CD14-positive monocyte (primary cell): ENCODE measurements at regions not wholly inside any gene's neighbourhood (a gene's known extent, or its start where the extent isn't known, plus 50 kb on each side); places are given as distances from the start of the nearest gene placed in this dataset.

ENCODE experiments used
- DNase-seq, 3 donors: peaks; one replicate each; pipeline ENCODE4 v3.0.0-alpha.2; 2011 to 2022
- H2AFZ ChIP-seq: 2 replicates; pipeline ENCODE4 v1.6.0; 2012; ENCODE audit warnings: mild to moderate bottlenecking, low read depth, low read length, inconsistent platforms; ENCODE audit not compliant: insufficient read depth, poor library complexity, severe bottlenecking
- H3K27ac ChIP-seq, 2 donors: 1 replicate in 1 of 2; 2 replicates in 1 of 2; pipeline ENCODE4 v1.5.1; 2012 to 2013; ENCODE audit warnings: low read length in 2 of 2, control low read depth in 1 of 2, inconsistent platforms in 1 of 2, low read depth in 1 of 2, mild to moderate bottlenecking in 1 of 2
- H3K27me3 ChIP-seq, 2 donors: one replicate each; pipeline versions ENCODE4 v1.6.0 to v1.6.1; 2011 to 2013; ENCODE audit warnings: low read length in 2 of 2; ENCODE audit not compliant: control insufficient read depth in 2 of 2, insufficient read depth in 2 of 2
- H3K36me3 ChIP-seq, 2 donors: replicated peaks in 1 of 2; 1 replicate in 1 of 2; 2 replicates in 1 of 2; pipeline versions ENCODE4 v1.5.1 to v1.6.1; 2012 to 2013; ENCODE audit warnings: low read length in 2 of 2, control low read depth in 1 of 2, inconsistent platforms in 1 of 2, mild to moderate bottlenecking in 1 of 2; ENCODE audit not compliant: insufficient read depth in 2 of 2, control insufficient read depth in 1 of 2
- H3K4me1 ChIP-seq, 2 donors: 1 replicate in 1 of 2; 2 replicates in 1 of 2; pipeline versions ENCODE4 v1.5.1 to v1.6.1; 2012 to 2013; ENCODE audit warnings: low read length in 2 of 2, control low read depth in 1 of 2, inconsistent platforms in 1 of 2, mild to moderate bottlenecking in 1 of 2, moderate library complexity in 1 of 2; ENCODE audit not compliant: insufficient read depth in 2 of 2, control insufficient read depth in 1 of 2
- H3K4me2 ChIP-seq: replicated peaks from 2 replicates; pipeline ENCODE3; 2012; ENCODE audit warnings: low read length, moderate library complexity, mild to moderate bottlenecking; ENCODE audit not compliant: poor library complexity, severe bottlenecking; ENCODE audit errors: extremely low read depth
- H3K4me3 ChIP-seq, 3 experiments: fragments of 200-600 bp in 1 of 3; sonication (generic) in 1 of 3; replicated peaks in 1 of 3; 1 replicate in 2 of 3; 2 replicates in 1 of 3; pipeline ENCODE4 v1.5.1; 2011 to 2013; ENCODE audit warnings: low read length in 3 of 3, mild to moderate bottlenecking in 3 of 3, control low read depth in 2 of 3, low read depth in 2 of 3, inconsistent platforms in 1 of 3, moderate library complexity in 1 of 3
- H3K79me2 ChIP-seq: 2 replicates; pipeline ENCODE4 v1.6.0; 2012; ENCODE audit warnings: mild to moderate bottlenecking, control low read depth, inconsistent platforms, low read length, moderate library complexity; ENCODE audit not compliant: insufficient read depth
- H3K9ac ChIP-seq: 2 replicates; pipeline ENCODE4 v1.6.0; 2017; ENCODE audit warnings: low read length, mild to moderate bottlenecking; ENCODE audit not compliant: insufficient read depth, poor library complexity, severe bottlenecking
- H3K9me3 ChIP-seq, 2 donors: replicated peaks in 1 of 2; 1 replicate in 1 of 2; 2 replicates in 1 of 2; pipeline versions ENCODE4 v1.5.1 to v1.6.1; 2012 to 2013; ENCODE audit warnings: low read length in 2 of 2, control low read depth in 1 of 2; ENCODE audit not compliant: control insufficient read depth in 1 of 2, insufficient read depth in 1 of 2
- H4K20me1 ChIP-seq: 2 replicates; pipeline ENCODE4 v1.6.0; 2012; ENCODE audit warnings: mild to moderate bottlenecking, low read length, control low read depth, moderate library complexity; ENCODE audit not compliant: insufficient read depth
- H3K27ac Mint-ChIP-seq, 7 donors: one replicate each; pipeline ENCODE4 v1.8.0; 2020; ENCODE audit warnings: mild to moderate bottlenecking in 7 of 7, mixed read lengths in 7 of 7, moderate library complexity in 6 of 7, inconsistent platforms in 2 of 7
- H3K27me3 Mint-ChIP-seq, 3 donors: one replicate each; pipeline ENCODE4 v1.8.0; 2021 to 2022; ENCODE audit warnings: low read depth in 3 of 3, mild to moderate bottlenecking in 3 of 3, mixed read lengths in 3 of 3, moderate library complexity in 3 of 3, inconsistent platforms in 1 of 3
- H3K36me3 Mint-ChIP-seq, 2 donors: one replicate each; pipeline ENCODE4 v1.8.0; 2020; ENCODE audit warnings: mixed read lengths in 2 of 2, inconsistent platforms in 1 of 2, mild to moderate bottlenecking in 1 of 2
- H3K4me1 Mint-ChIP-seq: one replicate; pipeline ENCODE4 v1.8.0; 2020; ENCODE audit warnings: mild to moderate bottlenecking, mixed read lengths
- H3K4me3 Mint-ChIP-seq, 2 donors: one replicate each; pipeline ENCODE4 v1.8.0; 2020; ENCODE audit warnings: mild to moderate bottlenecking in 2 of 2, mixed read lengths in 2 of 2, moderate library complexity in 1 of 2
- H3K9me3 Mint-ChIP-seq, 7 donors: one replicate each; pipeline ENCODE4 v1.8.0; 2020 to 2022; ENCODE audit warnings: mixed read lengths in 7 of 7, mild to moderate bottlenecking in 6 of 7, moderate library complexity in 6 of 7, inconsistent platforms in 2 of 7
- WGBS: methylation state at CpG from one replicate; pipeline ENCODE4 v1.1.5; 2013; ENCODE audit warnings: missing lambda C conversion rate; ENCODE audit not compliant: insufficient coverage; 5-methylcytosine and 5-hydroxymethylcytosine counted together
- intact Hi-C, 2 donors: fragments of 100-400 bp; cut with micrococcal nuclease; formaldehyde crosslinking; loops; one replicate each; pipeline versions ENCODE4 v1.15.0 to v1.15.1; 2023
- TF ChIP-seq, protein P1 (sequence below): fragments of 200-600 bp; IDR thresholded peaks from one replicate; pipeline ENCODE4 v1.8.0; 2022; ENCODE audit warnings: antibody characterized with exemption, mild to moderate bottlenecking

DNA sequence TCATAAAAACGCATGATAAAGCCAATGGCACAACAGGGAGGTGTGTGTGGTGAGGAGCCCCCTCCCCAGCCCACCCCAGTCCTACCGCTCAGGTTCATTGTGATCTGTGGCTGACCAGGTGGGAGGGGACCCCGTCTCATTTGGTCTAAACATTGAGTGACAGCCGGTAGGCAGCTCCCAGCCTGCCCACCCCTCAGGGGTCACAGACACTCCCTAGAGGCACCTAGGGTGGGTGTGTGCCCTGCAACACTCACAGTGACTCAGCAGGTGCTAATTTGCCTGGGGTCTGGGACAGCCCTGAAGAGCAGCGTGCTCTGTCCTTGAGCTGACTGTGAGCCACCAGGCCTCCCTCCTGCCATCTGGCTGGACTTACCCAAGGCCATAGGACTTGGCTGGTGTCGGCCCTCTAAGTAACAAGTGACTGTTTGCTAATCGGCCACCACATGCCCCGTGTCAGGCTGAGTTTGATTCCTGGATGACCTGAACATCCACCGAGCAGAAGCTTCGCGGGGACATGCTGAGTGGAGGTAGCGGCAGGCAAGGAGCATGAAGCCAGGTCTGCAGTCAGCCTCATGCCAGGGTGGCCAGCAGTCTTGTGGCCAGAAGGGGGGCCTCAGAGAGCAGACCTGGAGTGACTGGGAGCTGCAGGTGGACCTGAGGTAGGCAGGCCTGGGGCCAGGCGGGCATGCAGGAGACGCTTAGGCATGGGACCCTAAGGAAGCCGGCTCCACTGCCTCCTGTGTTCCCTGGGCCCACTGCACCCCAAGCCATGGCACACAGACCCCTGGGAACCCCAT lies 282.3 kb upstream of the SHH start:
- no peaks in the 10 kb centered on the region for H3K36me3 Mint-ChIP-seq
- no peak overlapping the region for H3K4me2 ChIP-seq
- H3K27me3 Mint-ChIP-seq, result peaks cover 4 to 8% (median 6%) of the 10 kb centered on the region in 3 donors
- H3K4me3 ChIP-seq, result no peak overlapping the region
- no peaks in the 10 kb centered on the region for H3K9me3 ChIP-seq
- H3K4me1 ChIP-seq, result no peaks in the 10 kb centered on the region
- no peak overlapping the region for H2AFZ ChIP-seq
- H3K27ac ChIP-seq, result no peak overlapping the region
- no peaks in the 10 kb centered on the region for H3K27me3 ChIP-seq
- no peaks in the 10 kb centered on the region for H4K20me1 ChIP-seq
- TF ChIP-seq, protein P1, sequence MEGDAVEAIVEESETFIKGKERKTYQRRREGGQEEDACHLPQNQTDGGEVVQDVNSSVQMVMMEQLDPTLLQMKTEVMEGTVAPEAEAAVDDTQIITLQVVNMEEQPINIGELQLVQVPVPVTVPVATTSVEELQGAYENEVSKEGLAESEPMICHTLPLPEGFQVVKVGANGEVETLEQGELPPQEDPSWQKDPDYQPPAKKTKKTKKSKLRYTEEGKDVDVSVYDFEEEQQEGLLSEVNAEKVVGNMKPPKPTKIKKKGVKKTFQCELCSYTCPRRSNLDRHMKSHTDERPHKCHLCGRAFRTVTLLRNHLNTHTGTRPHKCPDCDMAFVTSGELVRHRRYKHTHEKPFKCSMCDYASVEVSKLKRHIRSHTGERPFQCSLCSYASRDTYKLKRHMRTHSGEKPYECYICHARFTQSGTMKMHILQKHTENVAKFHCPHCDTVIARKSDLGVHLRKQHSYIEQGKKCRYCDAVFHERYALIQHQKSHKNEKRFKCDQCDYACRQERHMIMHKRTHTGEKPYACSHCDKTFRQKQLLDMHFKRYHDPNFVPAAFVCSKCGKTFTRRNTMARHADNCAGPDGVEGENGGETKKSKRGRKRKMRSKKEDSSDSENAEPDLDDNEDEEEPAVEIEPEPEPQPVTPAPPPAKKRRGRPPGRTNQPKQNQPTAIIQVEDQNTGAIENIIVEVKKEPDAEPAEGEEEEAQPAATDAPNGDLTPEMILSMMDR, result no peak
- no peak for DNase-seq
- no peaks in the 10 kb centered on the region for H3K36me3 ChIP-seq
- no peak overlapping the region for H3K4me3 Mint-ChIP-seq
- intact Hi-C loops, result no loop called here
- H3K9ac ChIP-seq, result no peak overlapping the region
- 84% methylated on average over 10 of the region's 15 CpGs for WGBS
- no peaks in the 10 kb centered on the region for H3K4me1 Mint-ChIP-seq
- H3K27ac Mint-ChIP-seq, result no peak overlapping the region
- no peaks in the 10 kb centered on the region for H3K79me2 ChIP-seq
- H3K9me3 Mint-ChIP-seq, result peaks cover 0 to 15% (median 1%) of the 10 kb centered on the region in 7 donors

DNA sequence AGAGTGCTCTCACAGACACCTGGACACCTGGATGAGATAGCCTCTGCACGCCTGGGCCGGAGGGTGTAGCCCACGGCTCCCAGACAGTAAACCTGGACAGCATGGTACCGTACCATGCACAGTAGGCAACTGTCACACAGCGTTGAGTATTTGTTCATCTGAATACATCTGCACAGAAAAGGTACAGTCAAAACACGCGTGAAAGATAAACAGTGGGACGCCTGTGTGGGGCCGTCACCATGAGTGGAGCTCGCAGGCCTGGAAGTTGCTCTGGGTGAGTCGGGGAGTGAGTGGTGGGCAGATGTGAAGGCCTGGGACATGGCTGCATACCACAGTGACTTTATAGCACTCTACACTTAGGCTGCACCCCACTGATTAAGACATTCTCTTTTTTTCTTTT lies 280.0 kb upstream of the SHH start:
- H3K4me1 ChIP-seq, result no peaks in the 10 kb centered on the region
- no peak overlapping the region for H3K4me2 ChIP-seq
- H3K79me2 ChIP-seq, result no peaks in the 10 kb centered on the region
- no peak overlapping the region for H3K27ac Mint-ChIP-seq
- H3K4me1 Mint-ChIP-seq, result no peaks in the 10 kb centered on the region
- WGBS, result 95% methylated on average over 7 of the region's 11 CpGs
- DNase-seq, result no peak
- H3K27ac ChIP-seq, result no peak overlapping the region
- no peak overlapping the region for H3K4me3 Mint-ChIP-seq
- peaks cover 0 to 18% (median 1%) of the 10 kb centered on the region in 7 donors for H3K9me3 Mint-ChIP-seq
- H3K27me3 Mint-ChIP-seq, result peaks cover 5 to 8% (median 5%) of the 10 kb centered on the region in 3 donors
- intact Hi-C loops, result no loop called here
- no peaks in the 10 kb centered on the region for H3K27me3 ChIP-seq
- no peaks in the 10 kb centered on the region for H3K9me3 ChIP-seq
- no peaks in the 10 kb centered on the region for H3K36me3 Mint-ChIP-seq
- no peak overlapping the region for H3K4me3 ChIP-seq
- H3K36me3 ChIP-seq, result no peaks in the 10 kb centered on the region
- TF ChIP-seq, protein P1, result no peak
- H2AFZ ChIP-seq, result no peak overlapping the region
- H3K9ac ChIP-seq, result no peak overlapping the region
- no peaks in the 10 kb centered on the region for H4K20me1 ChIP-seq
